H9 (cell line): ENCODE measurements at regions not wholly inside any gene's neighbourhood (a gene's known extent, or its start where the extent isn't known, plus 50 kb on each side); places are given as distances from the start of the nearest gene placed in this dataset.

Source experiments
- DNase-seq: peaks from one replicate; pipeline ENCODE4 v3.0.0-alpha.2; 2017
- H2AFZ ChIP-seq: one replicate; pipeline ENCODE4 v1.6.1; 2013; ENCODE audit warnings: mild to moderate bottlenecking, low read length, control low read depth, moderate library complexity
- H2AK5ac ChIP-seq: 2 replicates; pipeline ENCODE4 v1.6.1; 2013; ENCODE audit warnings: low read length, control low read depth, mixed read lengths; ENCODE audit not compliant: insufficient read length
- H2BK120ac ChIP-seq: one replicate; pipeline ENCODE4 v1.6.1; 2013; ENCODE audit warnings: low read depth, mild to moderate bottlenecking, low read length, control low read depth, inconsistent platforms; ENCODE audit not compliant: poor library complexity, severe bottlenecking
- H2BK12ac ChIP-seq: 2 replicates; pipeline ENCODE4 v1.6.1; 2013; ENCODE audit warnings: low read length, control low read depth, mixed read lengths, low read depth; ENCODE audit not compliant: insufficient read length
- H2BK15ac ChIP-seq: 2 replicates; pipeline ENCODE4 v1.6.1; 2013; ENCODE audit warnings: low read depth, low read length, control low read depth
- H2BK20ac ChIP-seq: one replicate; pipeline ENCODE4 v1.6.1; 2013; ENCODE audit warnings: low read depth, mild to moderate bottlenecking, low read length, control low read depth, inconsistent platforms; ENCODE audit not compliant: poor library complexity, severe bottlenecking
- H2BK5ac ChIP-seq: 2 replicates; pipeline ENCODE4 v1.6.1; 2013; ENCODE audit warnings: low read length, control low read depth, mixed read lengths; ENCODE audit not compliant: insufficient read length
- H3K14ac ChIP-seq: 2 replicates; pipeline ENCODE4 v1.6.1; 2013; ENCODE audit warnings: low read length, control low read depth; ENCODE audit not compliant: insufficient read depth
- H3K18ac ChIP-seq: 2 replicates; pipeline ENCODE4 v1.6.1; 2013; ENCODE audit warnings: low read depth, mild to moderate bottlenecking, mixed read lengths, low read length, control low read depth; ENCODE audit not compliant: insufficient read length
- H3K23ac ChIP-seq: 2 replicates; pipeline ENCODE4 v1.6.1; 2013; ENCODE audit warnings: low read length, control low read depth, mixed read lengths, low read depth; ENCODE audit not compliant: insufficient read length
- H3K23me2 ChIP-seq: 2 replicates; pipeline ENCODE4 v1.6.1; 2013; ENCODE audit warnings: low read depth, mild to moderate bottlenecking, mixed read lengths, low read length, control low read depth; ENCODE audit not compliant: insufficient read length, poor library complexity, severe bottlenecking
- H3K27ac ChIP-seq: 2 replicates; pipeline ENCODE4 v1.5.1; 2013; ENCODE audit warnings: low read length, control low read depth, mixed read lengths, low read depth; ENCODE audit not compliant: insufficient read length
- H3K27me3 ChIP-seq: 2 replicates; pipeline ENCODE4 v1.6.1; 2013; ENCODE audit warnings: low read length, control low read depth, inconsistent platforms; ENCODE audit not compliant: insufficient read depth
- H3K4ac ChIP-seq: 2 replicates; pipeline ENCODE4 v1.6.1; 2013; ENCODE audit warnings: low read depth, mild to moderate bottlenecking, control low read depth, inconsistent platforms, low read length, moderate library complexity
- H3K4me1 ChIP-seq: 2 replicates; pipeline ENCODE4 v1.6.1; 2013; ENCODE audit warnings: low read length, control low read depth, inconsistent platforms; ENCODE audit not compliant: insufficient read depth
- H3K4me2 ChIP-seq: 2 replicates; pipeline ENCODE4 v1.6.1; 2013; ENCODE audit warnings: low read length, control low read depth, mixed read lengths; ENCODE audit not compliant: insufficient read length, insufficient read depth
- H3K56ac ChIP-seq: 2 replicates; pipeline ENCODE4 v1.6.1; 2013; ENCODE audit warnings: low read depth, mild to moderate bottlenecking, mixed read lengths, low read length, control low read depth; ENCODE audit not compliant: insufficient read length
- H3K79me1 ChIP-seq: 2 replicates; pipeline ENCODE4 v1.6.1; 2013; ENCODE audit warnings: low read depth, mild to moderate bottlenecking, moderate library complexity, low read length, control low read depth, inconsistent platforms; ENCODE audit not compliant: insufficient read depth, poor library complexity, severe bottlenecking
- H3K79me2 ChIP-seq: 2 replicates; pipeline ENCODE4 v1.6.1; 2013; ENCODE audit warnings: low read length, control low read depth, inconsistent platforms; ENCODE audit not compliant: insufficient read depth
- H3K9ac ChIP-seq: 2 replicates; pipeline ENCODE4 v1.6.1; 2013; ENCODE audit warnings: low read length, control low read depth, mixed read lengths; ENCODE audit not compliant: insufficient read length; ENCODE audit errors: extremely low read depth
- H3K9me3 ChIP-seq: one replicate; pipeline ENCODE4 v1.6.1; 2013; ENCODE audit warnings: low read depth, low read length, inconsistent platforms; ENCODE audit not compliant: control insufficient read depth
- H3T11ph ChIP-seq: one replicate; pipeline ENCODE4 v1.6.1; 2013; ENCODE audit warnings: mild to moderate bottlenecking, low read length, control low read depth, inconsistent platforms
- H4K20me1 ChIP-seq: one replicate; pipeline ENCODE4 v1.6.1; 2013; ENCODE audit not compliant: control insufficient read depth, insufficient read length, insufficient read depth
- H4K5ac ChIP-seq: 2 replicates; pipeline ENCODE4 v1.6.1; 2013; ENCODE audit warnings: low read depth, mild to moderate bottlenecking, mixed read lengths, low read length, control low read depth; ENCODE audit not compliant: insufficient read length
- H4K8ac ChIP-seq: replicated peaks from 2 replicates; pipeline ENCODE4 v1.6.1; 2013; ENCODE audit warnings: low read length, control low read depth, mixed read lengths, low read depth; ENCODE audit not compliant: insufficient read length
- H4K91ac ChIP-seq: 2 replicates; pipeline ENCODE4 v1.6.1; 2013; ENCODE audit warnings: low read depth, mild to moderate bottlenecking, moderate library complexity, mixed read lengths, low read length, control low read depth; ENCODE audit not compliant: insufficient read length
- H3K27ac Mint-ChIP-seq, 3 experiments: 2 replicates in 2 of 3; 3 replicates in 1 of 3; pipeline ENCODE4 v1.8.0; 2020 to 2021; ENCODE audit warnings: mixed read lengths in 3 of 3, mild to moderate bottlenecking in 1 of 3, moderate library complexity in 1 of 3
- H3K27me3 Mint-ChIP-seq: 2 replicates; pipeline ENCODE4 v1.8.0; 2021; ENCODE audit warnings: low read depth, mild to moderate bottlenecking, moderate library complexity, mixed read lengths
- H3K36me3 Mint-ChIP-seq, 3 experiments: 2 replicates in 2 of 3; 3 replicates in 1 of 3; pipeline ENCODE4 v1.8.0; 2020 to 2021; ENCODE audit warnings: low read depth in 3 of 3, mixed read lengths in 3 of 3; ENCODE audit not compliant: insufficient read depth in 1 of 3
- H3K4me1 Mint-ChIP-seq, 2 experiments: 2 replicates each; pipeline ENCODE4 v1.8.0; 2020; ENCODE audit warnings: mixed read lengths in 2 of 2
- H3K4me3 Mint-ChIP-seq, 2 experiments: 2 replicates in 1 of 2; 3 replicates in 1 of 2; pipeline ENCODE4 v1.8.0; 2020 to 2021; ENCODE audit warnings: mild to moderate bottlenecking in 2 of 2, mixed read lengths in 2 of 2, moderate library complexity in 1 of 2
- H3K9me3 Mint-ChIP-seq, 2 experiments: 2 replicates in 1 of 2; 3 replicates in 1 of 2; pipeline ENCODE4 v1.8.0; 2020; ENCODE audit warnings: mild to moderate bottlenecking in 2 of 2, mixed read lengths in 2 of 2, moderate library complexity in 1 of 2
- WGBS: extraction: QIAGEN DNeasy Blood & Tissue Kit; methylation state at CpG from one replicate; pipeline ENCODE4 v1.1.7; 2013; ENCODE audit warnings: missing lambda C conversion rate, low lambda C conversion rate, mixed read lengths; ENCODE audit not compliant: insufficient read length; ENCODE audit errors: extremely low coverage; 5-methylcytosine and 5-hydroxymethylcytosine counted together
- TF ChIP-seq, protein P1 (sequence below): fragments of 200-600 bp; sonication (generic); conservative IDR thresholded peaks from 3 replicates; pipeline ENCODE4 v1.8.0; 2021; ENCODE audit warnings: antibody characterized with exemption, mild to moderate bottlenecking

DNA sequence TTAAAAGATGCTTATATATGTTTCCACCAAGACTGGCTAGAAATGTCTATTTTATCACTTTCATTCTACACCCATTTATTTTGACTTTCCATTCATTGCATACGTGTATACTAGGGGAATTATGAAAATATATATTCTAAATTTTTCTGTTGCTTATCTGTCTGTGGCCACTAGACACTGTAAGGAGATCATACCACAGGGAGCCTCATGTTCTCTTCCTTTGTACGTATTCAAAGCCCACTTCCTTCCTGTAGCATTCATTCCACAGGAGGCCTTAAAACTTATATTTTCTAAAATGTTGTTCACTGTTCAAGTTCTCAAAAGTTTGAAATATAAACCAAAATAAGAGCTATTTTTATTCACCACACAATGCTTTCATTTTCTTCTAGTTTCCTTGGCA is 1848.9 kb upstream of the TENM3 start:
- Histone ChIP-seq H4K91ac (no peak overlapping the region), H3K23me2 (no peaks in the 10 kb centered on the region), H3K4ac (no peak overlapping the region), H2BK12ac (no peak overlapping the region), H4K5ac (no peak overlapping the region), H2AK5ac (no peak overlapping the region), H3K27ac (no peak overlapping the region), H3K9me3 (no peaks in the 10 kb centered on the region), H4K20me1 (no peaks in the 10 kb centered on the region), H2BK5ac (no peak overlapping the region), H2BK120ac (no peak overlapping the region), H3K23ac (no peak overlapping the region), H3K14ac (no peak overlapping the region), H2BK20ac (no peak overlapping the region), H3K56ac (no peak overlapping the region), H2AFZ (no peak overlapping the region), H3K27me3 (no peaks in the 10 kb centered on the region), H3K4me1 (no peaks in the 10 kb centered on the region), H3K79me1 (no peaks in the 10 kb centered on the region), H3T11ph (no peak overlapping the region), H2BK15ac (no peak overlapping the region), H3K9ac (no peak overlapping the region), H3K4me2 (no peak overlapping the region), H3K18ac (no peak overlapping the region), H4K8ac (no peak overlapping the region), H3K79me2 (no peaks in the 10 kb centered on the region)
- no peak for DNase-seq
- Mint-ChIP-seq H3K36me3 (no peaks in the 10 kb centered on the region), H3K9me3 (no peaks in the 10 kb centered on the region), H3K27me3 (no peaks in the 10 kb centered on the region), H3K27ac (no peak overlapping the region), H3K4me3 (no peak overlapping the region), H3K4me1 (no peaks in the 10 kb centered on the region)
- no CpG with 5 or more reads among the region's 2 CpGs for WGBS
- TF ChIP-seq, protein P1, sequence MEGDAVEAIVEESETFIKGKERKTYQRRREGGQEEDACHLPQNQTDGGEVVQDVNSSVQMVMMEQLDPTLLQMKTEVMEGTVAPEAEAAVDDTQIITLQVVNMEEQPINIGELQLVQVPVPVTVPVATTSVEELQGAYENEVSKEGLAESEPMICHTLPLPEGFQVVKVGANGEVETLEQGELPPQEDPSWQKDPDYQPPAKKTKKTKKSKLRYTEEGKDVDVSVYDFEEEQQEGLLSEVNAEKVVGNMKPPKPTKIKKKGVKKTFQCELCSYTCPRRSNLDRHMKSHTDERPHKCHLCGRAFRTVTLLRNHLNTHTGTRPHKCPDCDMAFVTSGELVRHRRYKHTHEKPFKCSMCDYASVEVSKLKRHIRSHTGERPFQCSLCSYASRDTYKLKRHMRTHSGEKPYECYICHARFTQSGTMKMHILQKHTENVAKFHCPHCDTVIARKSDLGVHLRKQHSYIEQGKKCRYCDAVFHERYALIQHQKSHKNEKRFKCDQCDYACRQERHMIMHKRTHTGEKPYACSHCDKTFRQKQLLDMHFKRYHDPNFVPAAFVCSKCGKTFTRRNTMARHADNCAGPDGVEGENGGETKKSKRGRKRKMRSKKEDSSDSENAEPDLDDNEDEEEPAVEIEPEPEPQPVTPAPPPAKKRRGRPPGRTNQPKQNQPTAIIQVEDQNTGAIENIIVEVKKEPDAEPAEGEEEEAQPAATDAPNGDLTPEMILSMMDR: no peak
